ENCODE measurements at regions not wholly inside any gene's neighbourhood (a gene's known extent, or its start where the extent isn't known, plus 50 kb on each side); places are given as distances from the start of the nearest gene placed in this dataset.

GRCh38 chr11:116190861-116191260, 581.9 kb downstream of the BUD13 start:
- DNase-seq (ENCODE audit: low spot score) = no peak

- no peak for DNase-seq (ENCODE audit: low spot score)
Observed at GRCh38 chr11:116189408-116190170, 583.2 kb downstream of the BUD13 start.

- DNase-seq (ENCODE audit: low spot score) = no peak
Observed at GRCh38 chr11:116188350-116188749, 584.4 kb downstream of the BUD13 start.

- DNase-seq (ENCODE audit: low spot score) = no peak
Observed at GRCh38 chr11:116187026-116187425, 585.8 kb downstream of the BUD13 start.

- no peak for DNase-seq (ENCODE audit: low spot score)
Observed at GRCh38 chr11:116185551-116185950, 587.2 kb downstream of the BUD13 start.

GRCh38 chr11:116184763-116185162, 588.0 kb downstream of the BUD13 start:
- DNase-seq (ENCODE audit: low spot score) = no peak

GRCh38 chr11:116182356-116182966, 590.3 kb downstream of the BUD13 start:
- DNase-seq (ENCODE audit: low spot score) = no peak

- no peak for DNase-seq (ENCODE audit: low spot score)
Observed at GRCh38 chr11:116180806-116181600, 591.8 kb downstream of the BUD13 start.

GRCh38 chr11:116179401-116179800, 593.4 kb downstream of the BUD13 start:
- no peak for DNase-seq (ENCODE audit: low spot score)

- no peak for DNase-seq (ENCODE audit: low spot score)
Observed at GRCh38 chr11:116177521-116178210, 595.1 kb downstream of the BUD13 start.

GRCh38 chr11:116176484-116177005, 596.2 kb downstream of the BUD13 start:
- no peak for DNase-seq (ENCODE audit: low spot score)

- no peak for DNase-seq (ENCODE audit: low spot score)
Observed at GRCh38 chr11:116175707-116176106, 597.1 kb downstream of the BUD13 start.

GRCh38 chr11:116173941-116174911, 598.6 kb downstream of the BUD13 start:
- DNase-seq (ENCODE audit: low spot score) = no peak

GRCh38 chr11:116173506-116173905, 599.3 kb downstream of the BUD13 start:
- DNase-seq (ENCODE audit: low spot score) = no peak

- no peak for DNase-seq (ENCODE audit: low spot score)
Observed at GRCh38 chr11:116172851-116173250, 599.9 kb downstream of the BUD13 start.

GRCh38 chr11:116172156-116172555, 600.6 kb downstream of the BUD13 start:
- DNase-seq (ENCODE audit: low spot score) = no peak

- no peak for DNase-seq (ENCODE audit: low spot score)
Observed at GRCh38 chr11:116171271-116172140, 601.3 kb downstream of the BUD13 start.

GRCh38 chr11:116170526-116171120, 602.2 kb downstream of the BUD13 start:
- DNase-seq (ENCODE audit: low spot score) = no peak

- DNase-seq (ENCODE audit: low spot score) = no peak
Observed at GRCh38 chr11:116169776-116170175, 603.0 kb downstream of the BUD13 start.
